Skeletal muscle satellite cell (primary cell): ENCODE measurements at regions not wholly inside any gene's neighbourhood (a gene's known extent, or its start where the extent isn't known, plus 50 kb on each side); places are given as distances from the start of the nearest gene placed in this dataset.
"Not testable (repeated sequence)": the region's sequence is repeated elsewhere in the genome, so short reads cannot be mapped to it uniquely, and the experiment has no call there.

Source experiments
- H3K27me3 ChIP-seq: 2 replicates; pipeline ENCODE4 v1.7.0; 2013; ENCODE audit warnings: low read length; ENCODE audit not compliant: control insufficient read depth, insufficient read depth
- H3K36me3 ChIP-seq: 2 replicates; pipeline ENCODE4 v1.7.0; 2013; ENCODE audit warnings: mild to moderate bottlenecking, control low read depth, low read length; ENCODE audit not compliant: insufficient read depth
- H3K4me1 ChIP-seq: 2 replicates; pipeline ENCODE4 v1.7.0; 2013; ENCODE audit warnings: low read length; ENCODE audit not compliant: control insufficient read depth, insufficient read depth
- H3K4me2 ChIP-seq: 2 replicates; pipeline ENCODE4 v1.7.0; 2013; ENCODE audit warnings: mild to moderate bottlenecking, low read length
- H3K4me3 ChIP-seq: 2 replicates; pipeline ENCODE4 v1.7.0; 2013; ENCODE audit warnings: low read length
- H3K9ac ChIP-seq: 2 replicates; pipeline ENCODE4 v1.7.0; 2013; ENCODE audit warnings: mild to moderate bottlenecking, low read depth, low read length, moderate library complexity
- H3K9me3 ChIP-seq: replicated peaks from 2 replicates; pipeline ENCODE4 v1.7.0; 2013; ENCODE audit warnings: mild to moderate bottlenecking, control low read depth, low read length

DNA sequence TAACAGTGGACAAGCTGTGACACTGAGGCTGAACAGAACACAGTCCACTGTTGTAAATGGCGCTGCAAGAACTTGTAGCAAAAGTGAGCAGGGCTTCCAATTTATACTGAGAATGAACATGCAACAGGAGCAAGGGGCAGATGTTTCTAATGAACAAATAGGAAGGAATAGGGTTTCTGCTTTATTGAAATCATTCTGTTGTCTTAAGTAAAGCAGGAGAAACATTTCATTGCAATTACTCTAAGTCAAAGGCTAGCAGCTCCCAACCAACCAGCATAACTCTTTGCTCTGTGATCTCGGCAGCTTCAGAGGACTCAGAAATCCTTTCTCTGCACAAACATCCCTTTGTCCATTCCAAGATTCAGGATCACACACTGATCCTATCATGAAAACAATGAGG, 236.2 kb upstream of the PRSS58 start:
- Histone ChIP-seq H3K9ac (no peak overlapping the region), H3K4me2 (no peak overlapping the region), H3K9me3 (no peaks in the 10 kb centered on the region), H3K4me3 (no peak overlapping the region), H3K4me1 (peaks cover 10% of the 10 kb centered on the region), H3K36me3 (no peaks in the 10 kb centered on the region), H3K27me3 (peaks cover 69% of the 10 kb centered on the region)

DNA sequence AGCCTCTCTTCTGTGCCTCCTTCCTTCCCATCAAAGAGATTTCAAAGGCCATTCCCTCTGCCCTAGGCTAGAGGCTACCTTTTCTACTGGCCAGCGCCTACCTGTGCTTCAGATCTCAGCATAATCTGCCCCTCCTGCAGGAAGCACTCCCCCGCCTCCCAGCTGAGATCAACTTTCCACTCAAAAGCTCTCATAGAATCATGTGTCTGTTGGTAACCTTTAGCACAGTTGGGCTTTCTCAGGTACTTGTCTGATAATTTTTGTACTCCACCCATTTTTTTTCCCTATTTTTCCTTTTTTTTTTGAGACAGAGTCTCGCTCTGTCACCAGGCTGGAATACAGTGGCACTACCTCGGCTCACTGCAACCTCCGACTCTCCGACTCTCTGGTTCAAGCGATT, 231.0 kb upstream of the PRSS58 start:
- H3K4me3 ChIP-seq = no peak overlapping the region
- H3K36me3 ChIP-seq = no peaks in the 10 kb centered on the region
- no peaks in the 10 kb centered on the region for H3K9me3 ChIP-seq

DNA sequence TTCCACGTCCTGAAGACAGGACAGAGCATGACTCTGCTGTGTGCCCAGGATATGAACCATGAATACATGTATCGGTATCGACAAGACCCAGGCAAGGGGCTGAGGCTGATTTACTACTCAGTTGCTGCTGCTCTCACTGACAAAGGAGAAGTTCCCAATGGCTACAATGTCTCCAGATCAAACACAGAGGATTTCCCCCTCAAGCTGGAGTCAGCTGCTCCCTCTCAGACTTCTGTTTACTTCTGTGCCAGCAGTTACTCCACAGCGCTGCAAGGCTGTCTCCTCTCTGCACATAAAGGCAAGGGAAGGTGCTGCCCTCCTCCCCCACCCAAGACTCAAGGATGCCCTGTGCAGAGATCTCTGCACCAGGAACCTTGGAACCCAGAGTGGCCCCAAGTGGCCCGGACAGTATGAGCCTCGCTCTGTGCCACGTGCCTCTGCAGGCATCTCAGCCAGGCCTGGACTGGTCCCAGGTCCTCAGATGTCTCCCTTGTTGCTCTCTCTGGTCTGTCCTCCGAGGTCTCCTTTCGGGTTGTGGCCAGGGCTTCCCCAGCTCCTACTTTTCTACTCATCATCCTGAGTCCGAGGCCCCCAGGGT, 230.3 kb upstream of the PRSS58 start:
- no peaks in the 10 kb centered on the region for H3K36me3 ChIP-seq

More for the DNA sequence above, 231.0 kb upstream of the PRSS58 start:
- Histone ChIP-seq H3K27me3 (peaks cover 48% of the 10 kb centered on the region), H3K9ac (no peak overlapping the region), H3K4me2 (no peak overlapping the region), H3K4me1 (no peaks in the 10 kb centered on the region)

DNA sequence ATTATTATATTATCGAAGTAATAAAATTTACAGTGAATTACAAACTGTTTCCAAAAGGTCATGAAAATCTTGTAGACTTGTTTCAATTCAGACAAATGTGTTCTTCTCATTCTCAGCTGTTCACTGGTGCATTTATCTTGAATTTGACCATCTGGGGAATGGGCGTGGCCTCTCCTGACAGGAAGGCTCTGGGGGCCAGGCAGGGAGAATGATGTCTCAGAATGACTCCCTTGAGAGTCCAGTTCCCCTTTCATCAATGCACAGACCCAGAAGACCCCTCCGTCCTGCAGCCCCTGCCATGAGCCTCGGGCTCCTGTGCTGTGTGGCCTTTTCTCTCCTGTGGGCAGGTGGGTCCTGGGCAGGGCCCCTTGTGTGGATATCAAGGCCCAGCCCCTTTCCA, 229.7 kb upstream of the PRSS58 start:
- H3K9ac ChIP-seq, H3K9me3 ChIP-seq, H3K4me1 ChIP-seq, H3K4me2 ChIP-seq, H3K36me3 ChIP-seq, H3K4me3 ChIP-seq: not testable (repeated sequence)
- H3K27me3 ChIP-seq = peaks cover 38% of the 10 kb centered on the region

More for the DNA sequence above, 230.3 kb upstream of the PRSS58 start:
- Histone ChIP-seq H3K9me3 (no peaks in the 10 kb centered on the region), H3K4me3 (no peak overlapping the region), H3K4me1 (no peaks in the 10 kb centered on the region), H3K27me3 (peaks cover 42% of the 10 kb centered on the region), H3K4me2 (no peak overlapping the region), H3K9ac (no peak overlapping the region)

DNA sequence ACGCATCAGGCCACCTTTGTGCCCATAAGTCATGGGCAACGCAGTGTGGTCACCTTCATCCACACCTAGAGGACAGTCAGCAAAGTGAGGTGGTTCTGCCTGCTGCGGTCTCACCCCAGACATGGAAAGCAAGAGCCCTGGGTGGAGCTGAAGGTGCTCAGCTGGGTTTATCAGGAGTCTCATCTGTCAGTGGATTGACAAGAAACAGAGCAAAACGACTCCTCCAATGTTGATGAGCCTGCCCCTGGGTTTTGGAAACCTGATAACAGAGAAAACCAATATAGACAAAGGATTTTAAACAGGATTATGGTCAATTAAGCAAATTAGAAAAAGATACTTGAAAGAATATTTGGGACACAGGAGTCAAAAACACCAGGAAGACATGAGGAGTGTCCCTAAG, 229.3 kb upstream of the PRSS58 start:
- no peaks in the 10 kb centered on the region for H3K9me3 ChIP-seq
- H3K27me3 ChIP-seq = peaks cover 38% of the 10 kb centered on the region
- no peak overlapping the region for H3K4me2 ChIP-seq
- no peak overlapping the region for H3K4me3 ChIP-seq
- no peak overlapping the region for H3K9ac ChIP-seq
- H3K4me1 ChIP-seq = no peaks in the 10 kb centered on the region
- no peaks in the 10 kb centered on the region for H3K36me3 ChIP-seq

DNA sequence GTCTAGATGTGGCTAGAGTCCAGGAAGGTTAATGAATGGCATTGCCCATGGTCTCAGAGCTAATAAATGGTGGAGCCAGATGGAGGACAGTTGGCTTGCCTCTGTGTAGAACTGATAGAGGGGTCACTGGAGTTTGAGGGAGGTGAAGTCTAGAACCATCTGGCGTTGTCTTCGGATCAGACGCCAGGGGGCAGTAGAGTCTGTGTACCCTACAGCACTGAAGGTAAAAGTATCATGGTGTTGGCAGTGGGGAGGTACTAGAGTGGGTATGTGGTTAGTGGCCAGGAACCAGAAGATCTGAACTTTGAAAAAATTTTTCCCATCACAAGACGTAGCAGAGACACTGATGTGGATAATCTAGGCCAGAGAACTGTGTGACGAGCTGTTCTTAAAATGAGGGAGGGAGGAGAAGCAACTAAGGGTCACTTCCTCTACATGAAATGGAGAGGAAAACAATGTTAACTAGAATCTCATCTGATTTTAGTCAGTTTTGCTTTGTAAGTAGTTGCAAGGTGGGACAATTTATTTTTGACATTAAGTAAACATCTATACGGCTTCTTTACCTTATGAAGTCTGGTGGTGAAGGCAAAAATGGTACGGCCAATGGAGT, 227.9 kb upstream of the PRSS58 start:
- Histone ChIP-seq H3K4me2 (no peak overlapping the region), H3K9ac (no peak overlapping the region), H3K4me3 (no peak overlapping the region), H3K36me3 (no peaks in the 10 kb centered on the region), H3K27me3 (peaks cover 25% of the 10 kb centered on the region), H3K4me1 (no peaks in the 10 kb centered on the region), H3K9me3 (no peaks in the 10 kb centered on the region)

DNA sequence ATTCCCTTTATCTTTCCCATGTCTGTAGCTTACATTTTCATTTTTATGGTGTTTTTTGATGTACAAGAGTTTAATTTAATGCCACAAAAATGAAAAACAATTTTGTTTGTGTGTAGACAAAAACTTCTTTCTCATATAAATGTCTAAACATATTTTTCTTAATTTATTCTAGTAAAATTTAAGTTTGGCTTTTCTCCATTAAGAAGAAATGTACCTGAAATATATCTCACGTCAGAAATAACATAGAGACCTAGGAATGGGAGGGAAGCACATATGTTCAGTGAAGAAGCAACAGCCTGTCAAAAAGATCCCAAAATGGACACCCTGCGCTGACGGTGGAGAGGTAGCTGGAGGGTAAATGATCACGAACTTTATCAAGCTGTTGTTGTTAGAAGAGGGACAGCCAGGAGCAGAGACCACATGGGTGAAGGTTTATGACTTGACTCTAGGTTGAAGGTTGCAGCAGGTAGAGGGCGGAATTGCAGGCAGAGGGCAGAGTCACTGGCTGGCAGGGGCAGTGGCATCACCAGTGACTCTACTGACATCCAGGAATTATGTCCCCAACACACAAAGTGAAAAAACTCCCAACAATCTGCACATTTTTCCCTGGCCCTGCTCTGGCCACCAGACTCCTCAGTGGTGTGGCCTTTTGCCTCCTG, 225.9 kb upstream of the PRSS58 start:
- Histone ChIP-seq H3K4me3 (no peak overlapping the region), H3K36me3 (no peaks in the 10 kb centered on the region), H3K4me1 (no peaks in the 10 kb centered on the region), H3K9ac (no peak overlapping the region), H3K4me2 (no peak overlapping the region), H3K9me3 (no peaks in the 10 kb centered on the region), H3K27me3 (peaks cover 10% of the 10 kb centered on the region)

GRCh38 chr7:142482891-142483658, 225.2 kb upstream of the PRSS58 start:
- H3K4me2 ChIP-seq = no peak overlapping the region
- no peak overlapping the region for H3K4me3 ChIP-seq
- H3K9me3 ChIP-seq = no peaks in the 10 kb centered on the region
- peaks cover 3% of the 10 kb centered on the region for H3K27me3 ChIP-seq
- H3K36me3 ChIP-seq = no peaks in the 10 kb centered on the region
- no peak overlapping the region for H3K9ac ChIP-seq
- H3K4me1 ChIP-seq = peaks cover 4% of the 10 kb centered on the region

DNA sequence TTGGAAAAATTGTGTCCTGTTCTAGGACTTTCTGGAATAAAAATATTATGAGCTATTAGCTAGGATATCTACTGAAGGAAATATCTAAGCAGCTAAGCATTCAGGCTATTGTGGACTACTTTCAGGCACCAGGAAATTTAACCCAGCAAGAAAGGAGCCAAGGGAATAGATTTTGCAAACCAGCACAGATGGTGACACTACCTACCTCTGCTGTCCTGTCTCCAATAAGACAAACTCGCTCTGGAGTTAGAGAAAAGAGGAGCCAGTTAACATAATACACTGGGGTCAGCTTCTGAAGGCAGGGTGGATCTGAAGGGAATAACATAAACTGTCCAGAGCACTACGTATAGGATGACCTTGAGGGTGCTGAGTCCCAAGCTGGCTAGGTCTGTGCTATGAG, 223.7 kb upstream of the PRSS58 start:
- no peak overlapping the region for H3K4me2 ChIP-seq
- no peaks in the 10 kb centered on the region for H3K36me3 ChIP-seq
- peaks cover 18% of the 10 kb centered on the region for H3K4me1 ChIP-seq
- no peaks in the 10 kb centered on the region for H3K27me3 ChIP-seq
- H3K4me3 ChIP-seq = no peak overlapping the region
- H3K9me3 ChIP-seq = no peaks in the 10 kb centered on the region
- no peak overlapping the region for H3K9ac ChIP-seq

DNA sequence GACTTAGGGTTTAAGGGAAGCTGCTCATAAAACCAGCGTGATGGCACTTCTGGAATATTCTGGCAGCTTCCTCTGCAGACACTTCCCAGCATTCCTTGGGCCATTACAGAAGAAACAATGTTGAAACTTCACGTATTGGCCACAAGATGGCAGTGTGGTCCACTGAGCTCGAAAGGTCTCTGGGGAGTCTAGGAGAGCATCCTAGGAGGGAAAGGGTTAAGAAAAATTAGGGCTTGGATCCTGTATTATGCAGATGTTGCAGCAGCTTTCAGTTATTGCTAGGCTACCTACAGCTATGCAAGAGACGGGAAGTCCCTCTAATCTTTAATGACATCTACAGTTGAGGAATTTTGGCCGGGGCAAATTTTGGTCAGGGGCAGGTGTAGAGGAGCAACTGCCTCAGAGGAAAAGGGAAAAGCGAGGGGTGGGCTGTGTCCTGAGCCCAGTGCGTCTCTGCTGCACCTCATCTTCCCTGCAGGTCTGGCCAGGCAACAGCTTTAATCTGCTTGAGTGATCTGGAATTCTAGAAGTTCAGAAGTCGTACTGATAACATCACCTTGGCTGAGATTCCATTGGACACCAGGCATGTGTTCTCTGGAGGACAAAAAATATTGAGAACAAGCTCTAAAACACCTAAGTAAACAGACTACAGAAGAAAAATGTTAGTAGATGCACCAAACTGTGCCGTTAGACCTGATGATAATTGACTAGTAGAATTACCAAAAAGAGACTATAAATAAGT, 220.8 kb upstream of the PRSS58 start:
- no peak overlapping the region for H3K9ac ChIP-seq
- no peak overlapping the region for H3K4me3 ChIP-seq
- no peaks in the 10 kb centered on the region for H3K9me3 ChIP-seq
- H3K4me1 ChIP-seq = peaks cover 26% of the 10 kb centered on the region
- no peaks in the 10 kb centered on the region for H3K36me3 ChIP-seq
- no peak overlapping the region for H3K4me2 ChIP-seq
- H3K27me3 ChIP-seq = peaks cover 3% of the 10 kb centered on the region

DNA sequence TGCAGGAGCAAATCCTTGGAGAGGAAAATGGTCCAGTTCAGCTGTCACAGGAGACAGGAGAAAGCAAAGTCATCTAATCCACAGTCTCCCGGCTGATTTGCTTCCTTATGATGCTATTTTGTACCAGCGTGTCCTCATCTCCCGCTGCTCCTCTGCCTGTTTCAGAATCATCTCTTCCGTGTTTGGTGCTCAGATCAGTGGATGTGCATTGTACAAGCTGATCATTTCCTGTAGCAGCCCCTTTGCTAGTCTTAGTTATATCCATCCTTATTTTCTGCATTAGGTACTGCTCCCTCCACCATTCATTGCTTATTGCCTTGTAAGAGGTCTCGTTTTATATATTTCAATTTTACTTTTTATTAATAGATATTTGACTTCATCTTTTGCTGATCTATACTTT, 219.9 kb upstream of the PRSS58 start:
- H3K9me3 ChIP-seq, H3K9ac ChIP-seq, H3K27me3 ChIP-seq, H3K4me3 ChIP-seq, H3K36me3 ChIP-seq: not testable (repeated sequence)
- Histone ChIP-seq H3K4me2 (peak overlapping the region; percentile 45), H3K4me1 (peaks cover 26% of the 10 kb centered on the region)
